ENCODE measurements at regions not wholly inside any gene's neighbourhood (a gene's known extent, or its start where the extent isn't known, plus 50 kb on each side); places are given as distances from the start of the nearest gene placed in this dataset.
"Not testable (repeated sequence)": the region's sequence is repeated elsewhere in the genome, so short reads cannot be mapped to it uniquely, and the experiment has no call there.

DNA sequence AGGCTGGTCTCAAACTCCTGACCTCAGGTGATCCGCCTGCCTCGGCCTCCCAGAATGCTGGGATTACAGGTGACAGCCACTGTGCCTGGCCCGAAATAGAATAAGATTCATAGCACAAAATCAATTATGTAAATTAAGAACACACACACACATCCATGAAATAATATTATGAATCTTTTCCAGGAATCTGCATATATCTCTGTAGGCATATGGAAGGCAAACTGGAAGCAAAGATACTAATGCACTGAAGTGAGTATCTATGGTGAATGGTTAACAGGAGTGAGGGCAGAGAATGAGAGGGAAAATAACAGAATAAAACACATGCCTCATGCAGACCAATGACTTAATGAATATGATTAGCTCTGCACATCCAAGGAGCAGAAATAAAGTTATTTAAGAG lies 61.6 kb upstream of the ATP2B4 start:
- H3K79me2 ChIP-seq (ENCODE audit: control insufficient read depth, insufficient read depth, low read length): no peaks in the 10 kb centered on the region
- H3K9ac ChIP-seq (replicated peaks; ENCODE audit: extremely low read depth, insufficient read depth, low read length): no peak overlapping the region
- no peak overlapping the region for H3K27ac ChIP-seq (ENCODE audit: insufficient read depth, low read depth, low read length)
- no peak overlapping the region for H3K4me2 ChIP-seq (ENCODE audit: insufficient read depth, low read length)
- dilution Hi-C loops (cut with MboI; ENCODE audit: extremely low pct_ligation_motif_present, low sequenced_read_pairs): no loop called here
- intact Hi-C loops (cut with micrococcal nuclease): no loop called here
- CTCF ChIA-PET: interaction anchor here (0.6 kb wide), 1 partner anchor 18 kb away, joined by 3 read pairs; no protein-coding TSS in a partner anchor
- TF ChIP-seq EZH2 (IDR thresholded peaks at IDR 0.05; ENCODE audit: borderline replicate concordance, low read depth, low read length, severe bottlenecking) (no peak), GATA2 (IDR thresholded peaks at IDR 0.05; ENCODE audit: insufficient read depth, insufficient read length, low read depth, low read length) (no peak)
- no peaks in the 10 kb centered on the region for H3K9me1 ChIP-seq (replicated peaks; ENCODE audit: control insufficient read depth, extremely low read depth, insufficient read depth, low read length)
- no peak overlapping the region for H2AFZ ChIP-seq (ENCODE audit: low read depth, low read length)
- no peaks in the 10 kb centered on the region for H4K20me1 ChIP-seq (replicated peaks; ENCODE audit: control insufficient read depth, extremely low read depth, insufficient read depth, low read length)
- POLR2A ChIA-PET: no interaction called here
- H3K9me3 ChIP-seq (replicated peaks; ENCODE audit: control insufficient read depth, insufficient read depth, low read length): no peaks in the 10 kb centered on the region
- DNase-seq (ENCODE audit: low read depth, low spot score): no peak
- FAIRE-seq: no peak
- H3K4me3 ChIP-seq (replicated peaks in 1 of 3; ENCODE audit: insufficient read depth in 1 of 3, low read depth in 1 of 3, low read length in 3 of 3): no peak overlapping the region
- no peaks in the 10 kb centered on the region for H3K36me3 ChIP-seq (ENCODE audit: control insufficient read depth in 2 of 2, extremely low read depth in 1 of 2, insufficient read depth in 2 of 2, low read length in 2 of 2)
- no peaks in the 10 kb centered on the region for H3K4me1 ChIP-seq (ENCODE audit: control insufficient read depth, extremely low read depth, insufficient read depth, low read length)
- BruUV-seq (replicated peaks): no TSS peak
- peaks cover 2 to 4% of the 10 kb centered on the region in 2 experiments for H3K27me3 ChIP-seq (ENCODE audit: control insufficient read depth in 2 of 2, insufficient read depth in 2 of 2, low read length in 2 of 2)

DNA sequence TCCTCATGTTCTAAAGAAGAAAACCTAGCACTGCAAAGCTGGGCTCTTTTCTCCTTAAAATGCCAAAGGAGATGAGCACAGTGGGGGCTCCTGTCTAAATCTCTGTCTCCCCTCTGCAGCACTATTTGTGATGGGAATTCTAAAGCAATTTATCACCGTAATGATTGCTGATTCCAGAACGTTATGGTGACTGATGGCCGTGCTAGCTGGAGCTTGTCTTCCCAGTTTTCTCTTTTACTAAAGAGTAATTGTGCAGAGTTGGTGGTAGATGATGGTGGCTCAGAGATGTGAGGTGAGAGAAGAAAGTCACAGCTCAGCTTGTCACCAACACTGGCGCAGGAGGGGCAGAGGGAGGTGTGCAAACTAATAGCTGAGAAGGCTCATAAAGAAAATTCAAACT lies 60.7 kb upstream of the ATP2B4 start:
- Histone ChIP-seq H3K4me1 (ENCODE audit: control insufficient read depth, extremely low read depth, insufficient read depth, low read length) (no peaks in the 10 kb centered on the region), H4K20me1 (replicated peaks; ENCODE audit: control insufficient read depth, extremely low read depth, insufficient read depth, low read length) (no peaks in the 10 kb centered on the region), H3K4me2 (ENCODE audit: insufficient read depth, low read length) (no peak overlapping the region), H3K27me3 (ENCODE audit: control insufficient read depth in 2 of 2, insufficient read depth in 2 of 2, low read length in 2 of 2) (peaks cover 2 to 4% of the 10 kb centered on the region in 2 experiments), H3K27ac (ENCODE audit: insufficient read depth, low read depth, low read length) (no peak overlapping the region), H3K36me3 (ENCODE audit: control insufficient read depth in 2 of 2, extremely low read depth in 1 of 2, insufficient read depth in 2 of 2, low read length in 2 of 2) (no peaks in the 10 kb centered on the region), H3K9me1 (replicated peaks; ENCODE audit: control insufficient read depth, extremely low read depth, insufficient read depth, low read length) (no peaks in the 10 kb centered on the region), H3K9me3 (replicated peaks; ENCODE audit: control insufficient read depth, insufficient read depth, low read length) (no peaks in the 10 kb centered on the region), H3K4me3 (replicated peaks in 1 of 3; ENCODE audit: insufficient read depth in 1 of 3, low read depth in 1 of 3, low read length in 3 of 3) (no peak overlapping the region), H2AFZ (ENCODE audit: low read depth, low read length) (no peak overlapping the region), H3K79me2 (ENCODE audit: control insufficient read depth, insufficient read depth, low read length) (no peaks in the 10 kb centered on the region), H3K9ac (replicated peaks; ENCODE audit: extremely low read depth, insufficient read depth, low read length) (no peak overlapping the region)
- TF ChIP-seq MYC (IDR thresholded peaks at IDR 0.05; ENCODE audit: low read depth, low read length) (no peak), EZH2 (IDR thresholded peaks at IDR 0.05; ENCODE audit: borderline replicate concordance, low read depth, low read length, severe bottlenecking) (no peak), POLR2A (IDR thresholded peaks at IDR 0.05; ENCODE audit: low read depth, low read length) (no peak), GATA2 (IDR thresholded peaks at IDR 0.05; ENCODE audit: insufficient read depth, insufficient read length, low read depth, low read length) (no peak), JUN (IDR thresholded peaks at IDR 0.05; ENCODE audit: borderline replicate concordance, insufficient read depth, insufficient read length, low read depth) (no peak), POLR2AphosphoS5 (IDR thresholded peaks at IDR 0.05; ENCODE audit: insufficient read depth, low read depth, low read length) (no peak)
- ChIA-PET POLR2A (no interaction called here), CTCF (interaction anchor here (0.6 to 1.2 kb wide), 2 partner anchors 10 to 22 kb away, joined by 3 to 8 read pairs; no protein-coding TSS in a partner anchor)
- dilution Hi-C loops (cut with MboI; ENCODE audit: extremely low pct_ligation_motif_present, low sequenced_read_pairs): no loop called here
- intact Hi-C loops (cut with micrococcal nuclease): no loop called here
- DNase-seq (ENCODE audit: low read depth, low spot score) (no peak), FAIRE-seq (no peak)
- BruUV-seq (replicated peaks): no TSS peak

DNA sequence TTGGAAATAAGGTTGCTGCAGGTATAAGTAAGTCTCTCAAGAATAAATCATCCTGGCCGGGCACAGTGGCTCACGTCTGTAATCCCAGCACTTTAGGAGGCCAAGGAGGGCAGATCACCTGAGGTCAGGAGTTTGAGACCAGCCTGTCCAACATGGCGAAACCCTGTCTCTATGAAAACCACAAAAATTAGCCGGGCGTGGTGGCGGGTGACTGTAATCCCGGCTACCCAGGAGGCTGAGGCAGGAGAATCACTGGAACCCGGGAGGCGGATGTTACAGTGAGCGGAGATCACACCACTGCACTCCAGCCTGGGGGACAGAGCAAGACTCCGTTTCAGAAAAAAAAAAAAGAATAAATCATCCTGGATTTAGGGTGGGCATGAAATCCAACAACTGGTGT lies 59.7 kb upstream of the ATP2B4 start:
- intact Hi-C loops (cut with micrococcal nuclease): not testable (repeated sequence)

More for the DNA sequence above, 59.7 kb upstream of the ATP2B4 start:
- H4K20me1 ChIP-seq (replicated peaks; ENCODE audit: control insufficient read depth, extremely low read depth, insufficient read depth, low read length); H3K4me3 ChIP-seq (replicated peaks in 1 of 3; ENCODE audit: insufficient read depth in 1 of 3, low read depth in 1 of 3, low read length in 3 of 3); DNase-seq (ENCODE audit: low read depth, low spot score); H3K27ac ChIP-seq (ENCODE audit: insufficient read depth, low read depth, low read length); FAIRE-seq; H3K9me3 ChIP-seq (replicated peaks; ENCODE audit: control insufficient read depth, insufficient read depth, low read length); BruUV-seq (replicated peaks); H3K79me2 ChIP-seq (ENCODE audit: control insufficient read depth, insufficient read depth, low read length); H3K4me1 ChIP-seq (ENCODE audit: control insufficient read depth, extremely low read depth, insufficient read depth, low read length); H3K9ac ChIP-seq (replicated peaks; ENCODE audit: extremely low read depth, insufficient read depth, low read length); dilution Hi-C loops (cut with MboI; ENCODE audit: extremely low pct_ligation_motif_present, low sequenced_read_pairs); H3K9me1 ChIP-seq (replicated peaks; ENCODE audit: control insufficient read depth, extremely low read depth, insufficient read depth, low read length); POLR2A ChIA-PET; H3K36me3 ChIP-seq (ENCODE audit: control insufficient read depth in 2 of 2, extremely low read depth in 1 of 2, insufficient read depth in 2 of 2, low read length in 2 of 2); H3K27me3 ChIP-seq (ENCODE audit: control insufficient read depth in 2 of 2, insufficient read depth in 2 of 2, low read length in 2 of 2); H2AFZ ChIP-seq (ENCODE audit: low read depth, low read length); H3K4me2 ChIP-seq (ENCODE audit: insufficient read depth, low read length): not testable (repeated sequence)
- CTCF ChIA-PET: interaction anchor here (1.2 kb wide), 1 partner anchor 11 kb away, joined by 8 read pairs; no protein-coding TSS in a partner anchor
